Fibroblast of skin of scalp (primary cell): ENCODE measurements at regions not wholly inside any gene's neighbourhood (a gene's known extent, or its start where the extent isn't known, plus 50 kb on each side); places are given as distances from the start of the nearest gene placed in this dataset.
A peak's percentile ranks its signal among the peaks of the same experiment; 100 is the strongest.

Experiments
- DNase-seq: peaks from one replicate; pipeline ENCODE4 v3.0.0-alpha.2; 2013

- peak; percentile 49 for DNase-seq
These were observed 67.1 kb upstream of the PPP1R26 start for GRCh38 chr9:135412315-135413085.

GRCh38 chr9:135413086-135413375 lies 66.6 kb upstream of the PPP1R26 start:
- no peak for DNase-seq

- no peak for DNase-seq
These were observed 66.1 kb upstream of the PPP1R26 start for GRCh38 chr9:135413461-135413860.

GRCh38 chr9:135414293-135414692 lies 65.3 kb upstream of the PPP1R26 start:
- no peak for DNase-seq

- no peak for DNase-seq
These were observed 64.0 kb upstream of the PPP1R26 start for GRCh38 chr9:135415586-135415985.

- DNase-seq: no peak
These were observed 62.8 kb upstream of the PPP1R26 start for GRCh38 chr9:135416664-135417290.

- DNase-seq: no peak
These were observed 61.4 kb upstream of the PPP1R26 start for GRCh38 chr9:135418161-135418560.

- DNase-seq: no peak
These were observed 60.5 kb upstream of the PPP1R26 start for GRCh38 chr9:135419106-135419505.

GRCh38 chr9:135422341-135422944 lies 57.1 kb upstream of the PPP1R26 start:
- no peak for DNase-seq

GRCh38 chr9:135423725-135424124 lies 55.9 kb upstream of the PPP1R26 start:
- DNase-seq: no peak
